HCT116 (cell line): ENCODE measurements at regions not wholly inside any gene's neighbourhood (a gene's known extent, or its start where the extent isn't known, plus 50 kb on each side); places are given as distances from the start of the nearest gene placed in this dataset.

Source experiments
- EGR1 ChIP-seq: IDR thresholded peaks from 2 replicates; pipeline ENCODE4 v1.6.1; 2012; ENCODE audit warnings: low read depth
- ELF1 ChIP-seq: IDR thresholded peaks from 2 replicates; pipeline ENCODE4 v1.6.1; 2012; ENCODE audit warnings: low read depth, borderline replicate concordance
- RAD21 ChIP-seq: IDR thresholded peaks from 2 replicates; pipeline ENCODE4 v1.6.1; 2012; ENCODE audit warnings: low read depth, mild to moderate bottlenecking
- SP1 ChIP-seq: IDR thresholded peaks from 2 replicates; pipeline ENCODE4 v1.6.1; 2012; ENCODE audit warnings: low read depth
- ZNF274 ChIP-seq: fragments of 200-500 bp; sonication (Bioruptor generic); IDR thresholded peaks from 2 replicates; pipeline ENCODE4 v1.6.1; 2014; ENCODE audit warnings: mild to moderate bottlenecking, low read depth, low read length, inconsistent platforms
- TF ChIP-seq, protein P1 (sequence below), 3 experiments: fragments of 200-600 bp in 1 of 3; sonication (generic) in 1 of 3; IDR thresholded peaks in 2 of 3; conservative IDR thresholded peaks in 1 of 3; 2 replicates each; pipeline ENCODE4 v1.5.1; 2012 to 2017; ENCODE audit warnings: low read depth in 2 of 3, low read length in 2 of 3, antibody characterized with exemption in 1 of 3, borderline replicate concordance in 1 of 3, control low read depth in 1 of 3, mild to moderate bottlenecking in 1 of 3, mixed read lengths in 1 of 3, mixed run types in 1 of 3, moderate library complexity in 1 of 3; ENCODE audit not compliant: insufficient read depth in 1 of 3
- TF ChIP-seq, protein P2 (sequence below): IDR thresholded peaks from 2 replicates; pipeline ENCODE4 v1.6.1; 2012
- TF ChIP-seq, protein P3 (sequence below): IDR thresholded peaks from 2 replicates; pipeline ENCODE4 v1.6.1; 2012

DNA sequence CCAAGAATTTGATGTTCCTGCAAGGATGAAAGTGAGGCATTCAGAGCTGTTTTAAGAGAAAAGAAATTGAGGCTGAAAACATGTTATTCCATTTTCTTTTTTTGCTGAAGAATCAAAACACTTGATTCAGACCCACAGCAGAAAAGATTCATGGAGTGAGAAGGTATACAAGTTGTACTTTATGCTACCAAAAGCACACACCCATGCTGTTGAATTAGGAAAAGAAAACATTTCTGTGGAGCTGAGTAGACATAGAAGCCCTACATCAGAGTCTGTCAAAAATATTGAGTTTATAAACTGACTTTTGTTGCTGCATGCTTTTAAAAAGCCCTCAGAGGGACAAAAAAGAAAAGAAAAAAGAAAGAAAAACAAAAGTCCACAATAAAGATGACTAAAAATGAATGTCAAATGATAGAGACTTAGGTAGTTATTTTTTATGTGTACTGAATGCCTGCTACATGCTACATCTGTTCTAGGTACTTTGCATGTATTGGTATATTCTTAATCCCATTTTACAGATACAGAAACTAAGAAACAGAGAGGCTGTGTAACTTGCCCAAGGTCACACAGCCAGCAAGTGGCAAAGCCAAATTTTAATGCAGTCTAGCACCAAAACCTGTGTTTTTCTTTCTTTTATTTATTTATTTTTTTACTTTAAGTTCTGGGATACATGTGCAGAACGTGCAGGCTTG is 71.7 kb upstream of the PALS2 start:
- no peak for TF ChIP-seq EGR1
- TF ChIP-seq SP1 = no peak
- TF ChIP-seq ZNF274 = no peak
- TF ChIP-seq, protein P1, sequence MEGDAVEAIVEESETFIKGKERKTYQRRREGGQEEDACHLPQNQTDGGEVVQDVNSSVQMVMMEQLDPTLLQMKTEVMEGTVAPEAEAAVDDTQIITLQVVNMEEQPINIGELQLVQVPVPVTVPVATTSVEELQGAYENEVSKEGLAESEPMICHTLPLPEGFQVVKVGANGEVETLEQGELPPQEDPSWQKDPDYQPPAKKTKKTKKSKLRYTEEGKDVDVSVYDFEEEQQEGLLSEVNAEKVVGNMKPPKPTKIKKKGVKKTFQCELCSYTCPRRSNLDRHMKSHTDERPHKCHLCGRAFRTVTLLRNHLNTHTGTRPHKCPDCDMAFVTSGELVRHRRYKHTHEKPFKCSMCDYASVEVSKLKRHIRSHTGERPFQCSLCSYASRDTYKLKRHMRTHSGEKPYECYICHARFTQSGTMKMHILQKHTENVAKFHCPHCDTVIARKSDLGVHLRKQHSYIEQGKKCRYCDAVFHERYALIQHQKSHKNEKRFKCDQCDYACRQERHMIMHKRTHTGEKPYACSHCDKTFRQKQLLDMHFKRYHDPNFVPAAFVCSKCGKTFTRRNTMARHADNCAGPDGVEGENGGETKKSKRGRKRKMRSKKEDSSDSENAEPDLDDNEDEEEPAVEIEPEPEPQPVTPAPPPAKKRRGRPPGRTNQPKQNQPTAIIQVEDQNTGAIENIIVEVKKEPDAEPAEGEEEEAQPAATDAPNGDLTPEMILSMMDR (IDR thresholded peaks at IDR 0.05 in 2 of 3, conservative IDR thresholded peaks at IDR 0.05 in 1 of 3; ENCODE audit: borderline replicate concordance in 1 of 3, insufficient read depth in 1 of 3, low read depth in 2 of 3, low read length in 2 of 3) = no peak
- TF ChIP-seq, protein P2, sequence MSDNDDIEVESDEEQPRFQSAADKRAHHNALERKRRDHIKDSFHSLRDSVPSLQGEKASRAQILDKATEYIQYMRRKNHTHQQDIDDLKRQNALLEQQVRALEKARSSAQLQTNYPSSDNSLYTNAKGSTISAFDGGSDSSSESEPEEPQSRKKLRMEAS = no peak
- no peak for TF ChIP-seq RAD21
- TF ChIP-seq ELF1 = no peak
- TF ChIP-seq, protein P3, sequence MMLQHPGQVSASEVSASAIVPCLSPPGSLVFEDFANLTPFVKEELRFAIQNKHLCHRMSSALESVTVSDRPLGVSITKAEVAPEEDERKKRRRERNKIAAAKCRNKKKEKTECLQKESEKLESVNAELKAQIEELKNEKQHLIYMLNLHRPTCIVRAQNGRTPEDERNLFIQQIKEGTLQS = no peak
